ENCODE measurements at regions not wholly inside any gene's neighbourhood (a gene's known extent, or its start where the extent isn't known, plus 50 kb on each side); places are given as distances from the start of the nearest gene placed in this dataset.

DNA sequence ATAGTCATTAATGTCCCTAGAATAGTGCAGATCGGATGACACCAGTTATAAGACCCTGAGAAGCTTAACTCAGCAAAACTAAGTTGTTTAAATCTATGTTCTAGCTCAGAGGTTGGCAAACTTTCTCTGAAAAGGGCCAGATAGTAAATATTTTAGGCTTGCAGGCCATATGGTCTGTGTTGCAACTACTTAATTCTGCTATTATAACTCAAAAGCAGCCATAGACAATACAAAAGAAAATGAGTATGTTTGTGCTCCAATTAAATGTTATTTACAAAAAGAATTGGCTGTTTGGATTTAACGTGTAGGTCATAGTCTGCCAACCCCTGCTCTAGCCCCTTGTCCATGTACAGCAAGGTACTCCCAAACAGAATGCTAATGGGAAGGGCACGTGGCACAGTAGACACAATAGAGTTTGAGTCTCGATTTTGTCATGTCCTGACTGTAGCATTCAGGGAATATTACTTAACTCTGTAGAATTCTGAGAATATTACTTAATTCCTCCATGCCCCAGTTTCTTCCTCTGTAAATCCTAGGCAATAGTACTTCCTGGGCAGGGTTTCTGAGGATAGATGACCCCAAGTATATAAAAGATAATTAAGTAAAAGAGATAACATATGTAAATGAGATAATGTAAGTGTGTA is 70.5 kb upstream of the ATP2C1 start:
- WGBS (ENCODE audit: extremely low coverage, insufficient coverage, insufficient read length), result no CpG with 5 or more reads among the region's 4 CpGs
- Histone ChIP-seq H2AFZ (ENCODE audit: insufficient read depth, low read length, poor library complexity) (no peak overlapping the region), H3K4me2 (ENCODE audit: low read length) (no peak overlapping the region), H4K12ac (ENCODE audit: low read depth, low read length) (no peak overlapping the region), H3K18ac (ENCODE audit: low read length) (no peak overlapping the region), H2BK12ac (ENCODE audit: low read length) (no peak overlapping the region), H3K14ac (ENCODE audit: low read length) (no peak overlapping the region), H3K4me1 (ENCODE audit: control insufficient read depth in 1 of 2, insufficient read depth in 2 of 2, low read length in 2 of 2) (no peaks in the 10 kb centered on the region), H3K36me3 (ENCODE audit: control insufficient read depth in 1 of 2, insufficient read depth in 2 of 2, low read length in 2 of 2) (no peaks in the 10 kb centered on the region), H3K79me1 (ENCODE audit: low read length) (no peaks in the 10 kb centered on the region), H3K27ac (ENCODE audit: low read depth, low read length) (no peak overlapping the region), H2BK120ac (ENCODE audit: insufficient read depth, low read length, poor library complexity) (no peak overlapping the region), H4K8ac (ENCODE audit: low read depth, low read length) (no peak overlapping the region), H4K91ac (ENCODE audit: low read depth, low read length) (no peak overlapping the region), H2AK5ac (ENCODE audit: low read length) (no peak overlapping the region), H3K27me3 (ENCODE audit: insufficient read depth, low read length) (no peaks in the 10 kb centered on the region), H3K4ac (ENCODE audit: low read depth, low read length) (no peak overlapping the region), H2BK5ac (ENCODE audit: low read depth, low read length, poor library complexity) (no peak overlapping the region), H3K79me2 (ENCODE audit: control insufficient read depth, insufficient read depth, low read length, poor library complexity) (no peaks in the 10 kb centered on the region), H3K9me3 (ENCODE audit: insufficient read depth, low read depth, low read length) (no peaks in the 10 kb centered on the region), H3K23ac (ENCODE audit: low read length) (no peak overlapping the region), H3K4me3 (ENCODE audit: low read depth, low read length) (no peak overlapping the region), H3K9ac (ENCODE audit: low read length) (no peak overlapping the region)
- no peak for DNase-seq

DNA sequence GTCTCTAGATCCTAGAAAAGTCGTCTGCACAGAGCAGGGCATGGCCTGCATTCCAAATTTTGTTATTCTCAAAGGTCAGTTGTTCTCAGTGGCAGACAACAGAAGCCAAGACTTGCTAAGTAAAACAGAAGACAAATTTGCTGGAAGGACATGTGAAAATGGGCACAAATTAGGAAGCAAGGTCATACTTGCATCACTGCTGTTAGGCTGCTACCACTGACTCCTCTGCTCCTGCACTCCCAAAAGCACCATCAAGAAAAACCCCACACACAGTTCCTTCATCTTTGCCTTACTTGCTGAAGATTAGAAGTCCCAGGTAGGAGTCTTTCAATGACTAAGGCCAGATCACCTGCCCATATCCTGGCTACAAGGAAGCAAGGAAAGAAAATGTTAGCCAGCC is 69.9 kb upstream of the ATP2C1 start:
- no CpG with 5 or more reads among the region's 1 CpG for WGBS (ENCODE audit: extremely low coverage, insufficient coverage, insufficient read length)
- H3K79me2 ChIP-seq (ENCODE audit: control insufficient read depth, insufficient read depth, low read length, poor library complexity), result no peaks in the 10 kb centered on the region
- no peak overlapping the region for H3K4me3 ChIP-seq (ENCODE audit: low read depth, low read length)
- H3K27ac ChIP-seq (ENCODE audit: low read depth, low read length), result no peak overlapping the region
- no peak for DNase-seq
- no peaks in the 10 kb centered on the region for H3K9me3 ChIP-seq (ENCODE audit: insufficient read depth, low read depth, low read length)
- H2AFZ ChIP-seq (ENCODE audit: insufficient read depth, low read length, poor library complexity), result no peak overlapping the region
- no peak overlapping the region for H3K18ac ChIP-seq (ENCODE audit: low read length)
- H4K12ac ChIP-seq (ENCODE audit: low read depth, low read length), result no peak overlapping the region
- H3K9ac ChIP-seq (ENCODE audit: low read length), result no peak overlapping the region
- no peaks in the 10 kb centered on the region for H3K27me3 ChIP-seq (ENCODE audit: insufficient read depth, low read length)
- no peak overlapping the region for H2BK5ac ChIP-seq (ENCODE audit: low read depth, low read length, poor library complexity)
- H2BK12ac ChIP-seq (ENCODE audit: low read length), result no peak overlapping the region
- no peak overlapping the region for H4K8ac ChIP-seq (ENCODE audit: low read depth, low read length)
- H3K4me2 ChIP-seq (ENCODE audit: low read length), result no peak overlapping the region
- no peak overlapping the region for H2BK120ac ChIP-seq (ENCODE audit: insufficient read depth, low read length, poor library complexity)
- H2AK5ac ChIP-seq (ENCODE audit: low read length), result no peak overlapping the region
- H3K4me1 ChIP-seq (ENCODE audit: control insufficient read depth in 1 of 2, insufficient read depth in 2 of 2, low read length in 2 of 2), result no peaks in the 10 kb centered on the region
- no peaks in the 10 kb centered on the region for H3K36me3 ChIP-seq (ENCODE audit: control insufficient read depth in 1 of 2, insufficient read depth in 2 of 2, low read length in 2 of 2)
- H4K91ac ChIP-seq (ENCODE audit: low read depth, low read length), result no peak overlapping the region
- no peaks in the 10 kb centered on the region for H3K79me1 ChIP-seq (ENCODE audit: low read length)
- H3K4ac ChIP-seq (ENCODE audit: low read depth, low read length), result no peak overlapping the region
- no peak overlapping the region for H3K14ac ChIP-seq (ENCODE audit: low read length)
- no peak overlapping the region for H3K23ac ChIP-seq (ENCODE audit: low read length)

DNA sequence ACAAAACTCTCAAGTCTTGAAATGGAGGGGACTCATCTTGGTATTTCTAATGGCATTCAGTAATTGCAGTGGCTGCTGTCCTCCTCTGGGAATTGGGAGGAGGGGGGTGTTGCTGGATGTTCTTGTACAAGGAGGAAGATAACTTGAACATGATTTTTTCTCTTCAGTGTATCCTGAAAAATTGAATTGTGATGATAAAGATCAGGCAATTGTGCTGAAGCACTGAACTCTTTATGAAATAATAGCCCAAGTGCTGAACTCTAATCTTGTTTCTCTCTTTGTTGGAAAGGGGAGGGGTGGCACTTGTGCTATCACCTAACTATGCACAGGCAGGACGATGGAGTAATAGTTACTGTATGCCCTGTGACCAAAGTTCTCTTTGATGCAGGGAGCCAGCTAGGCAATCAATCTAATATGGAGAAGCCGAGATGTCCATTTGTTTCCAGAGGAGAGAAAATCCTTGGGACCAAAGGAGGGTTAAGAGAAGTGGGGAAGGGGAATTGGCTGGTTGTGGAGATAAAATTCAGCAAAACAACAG is 68.1 kb upstream of the ATP2C1 start:
- no peaks in the 10 kb centered on the region for H3K36me3 ChIP-seq (ENCODE audit: control insufficient read depth in 1 of 2, insufficient read depth in 2 of 2, low read length in 2 of 2)
- no peak overlapping the region for H3K23ac ChIP-seq (ENCODE audit: low read length)
- H3K79me1 ChIP-seq (ENCODE audit: low read length), result no peaks in the 10 kb centered on the region
- no peak overlapping the region for H4K91ac ChIP-seq (ENCODE audit: low read depth, low read length)
- no peak overlapping the region for H3K4me2 ChIP-seq (ENCODE audit: low read length)
- H3K9ac ChIP-seq (ENCODE audit: low read length), result no peak overlapping the region
- no CpG with 5 or more reads among the region's 2 CpGs for WGBS (ENCODE audit: extremely low coverage, insufficient coverage, insufficient read length)
- H3K4ac ChIP-seq (ENCODE audit: low read depth, low read length), result no peak overlapping the region
- H2AK5ac ChIP-seq (ENCODE audit: low read length), result no peak overlapping the region
- no peak for DNase-seq
- no peaks in the 10 kb centered on the region for H3K79me2 ChIP-seq (ENCODE audit: control insufficient read depth, insufficient read depth, low read length, poor library complexity)
- no peaks in the 10 kb centered on the region for H3K9me3 ChIP-seq (ENCODE audit: insufficient read depth, low read depth, low read length)
- H3K14ac ChIP-seq (ENCODE audit: low read length), result no peak overlapping the region
- no peak overlapping the region for H3K27ac ChIP-seq (ENCODE audit: low read depth, low read length)
- no peak overlapping the region for H4K8ac ChIP-seq (ENCODE audit: low read depth, low read length)
- H2BK120ac ChIP-seq (ENCODE audit: insufficient read depth, low read length, poor library complexity), result no peak overlapping the region
- H3K27me3 ChIP-seq (ENCODE audit: insufficient read depth, low read length), result no peaks in the 10 kb centered on the region
- no peak overlapping the region for H3K4me3 ChIP-seq (ENCODE audit: low read depth, low read length)
- no peaks in the 10 kb centered on the region for H3K4me1 ChIP-seq (ENCODE audit: control insufficient read depth in 1 of 2, insufficient read depth in 2 of 2, low read length in 2 of 2)
- no peak overlapping the region for H2AFZ ChIP-seq (ENCODE audit: insufficient read depth, low read length, poor library complexity)
- H3K18ac ChIP-seq (ENCODE audit: low read length), result no peak overlapping the region
- H2BK12ac ChIP-seq (ENCODE audit: low read length), result no peak overlapping the region
- H2BK5ac ChIP-seq (ENCODE audit: low read depth, low read length, poor library complexity), result no peak overlapping the region
- H4K12ac ChIP-seq (ENCODE audit: low read depth, low read length), result no peak overlapping the region

DNA sequence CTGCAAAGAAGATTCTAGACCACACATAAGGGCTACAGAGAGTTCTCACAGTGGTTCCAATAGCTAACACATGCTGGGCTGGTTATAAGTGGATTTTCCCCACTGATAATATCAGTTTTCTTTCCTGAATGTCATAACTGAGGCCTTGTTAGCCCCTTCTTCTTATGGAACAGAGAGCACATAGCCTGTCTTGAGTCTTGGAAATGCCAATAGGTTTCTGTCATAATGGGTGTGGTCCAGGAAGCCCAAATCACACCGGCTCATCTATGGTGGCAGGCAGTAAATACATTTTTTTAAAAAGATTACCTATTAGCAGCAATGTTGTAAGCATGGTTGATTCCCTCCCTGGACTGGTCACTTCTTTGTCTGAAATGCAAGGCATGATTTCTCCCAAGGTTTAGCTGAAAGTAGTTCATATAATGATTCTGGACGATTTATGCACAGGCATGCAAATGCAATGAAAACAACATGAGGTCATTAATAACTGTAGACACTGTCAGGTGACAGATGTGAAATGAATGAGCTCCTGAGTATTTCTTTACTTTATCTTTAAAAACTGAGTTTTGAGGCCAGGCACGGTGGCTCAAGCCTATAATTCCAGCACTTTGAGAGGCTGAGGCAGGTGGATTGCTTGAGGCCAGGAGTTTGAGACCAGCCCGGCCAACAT is 67.2 kb upstream of the ATP2C1 start:
- H3K4me2 ChIP-seq (ENCODE audit: low read length), result no peak overlapping the region
- no peaks in the 10 kb centered on the region for H3K4me1 ChIP-seq (ENCODE audit: control insufficient read depth in 1 of 2, insufficient read depth in 2 of 2, low read length in 2 of 2)
- no peak overlapping the region for H3K14ac ChIP-seq (ENCODE audit: low read length)
- no peak overlapping the region for H2BK12ac ChIP-seq (ENCODE audit: low read length)
- peak; percentile 62 to 82 for DNase-seq
- no peaks in the 10 kb centered on the region for H3K79me2 ChIP-seq (ENCODE audit: control insufficient read depth, insufficient read depth, low read length, poor library complexity)
- H2BK5ac ChIP-seq (ENCODE audit: low read depth, low read length, poor library complexity), result no peak overlapping the region
- no peak overlapping the region for H3K4ac ChIP-seq (ENCODE audit: low read depth, low read length)
- no peak overlapping the region for H3K27ac ChIP-seq (ENCODE audit: low read depth, low read length)
- no peak overlapping the region for H2AFZ ChIP-seq (ENCODE audit: insufficient read depth, low read length, poor library complexity)
- no peak overlapping the region for H3K18ac ChIP-seq (ENCODE audit: low read length)
- H4K8ac ChIP-seq (ENCODE audit: low read depth, low read length), result no peak overlapping the region
- H4K12ac ChIP-seq (ENCODE audit: low read depth, low read length), result no peak overlapping the region
- H4K91ac ChIP-seq (ENCODE audit: low read depth, low read length), result no peak overlapping the region
- WGBS (ENCODE audit: extremely low coverage, insufficient coverage, insufficient read length), result no CpG with 5 or more reads among the region's 4 CpGs
- no peaks in the 10 kb centered on the region for H3K9me3 ChIP-seq (ENCODE audit: insufficient read depth, low read depth, low read length)
- no peak overlapping the region for H3K23ac ChIP-seq (ENCODE audit: low read length)
- no peaks in the 10 kb centered on the region for H3K36me3 ChIP-seq (ENCODE audit: control insufficient read depth in 1 of 2, insufficient read depth in 2 of 2, low read length in 2 of 2)
- H2BK120ac ChIP-seq (ENCODE audit: insufficient read depth, low read length, poor library complexity), result no peak overlapping the region
- H3K27me3 ChIP-seq (ENCODE audit: insufficient read depth, low read length), result no peaks in the 10 kb centered on the region
- H3K4me3 ChIP-seq (ENCODE audit: low read depth, low read length), result no peak overlapping the region
- no peak overlapping the region for H3K9ac ChIP-seq (ENCODE audit: low read length)
- H2AK5ac ChIP-seq (ENCODE audit: low read length), result no peak overlapping the region
- H3K79me1 ChIP-seq (ENCODE audit: low read length), result no peaks in the 10 kb centered on the region

Data from trophoblast cell (in vitro differentiated cells and primary cell).